GM13977 (cell line): ENCODE measurements at regions not wholly inside any gene's neighbourhood (a gene's known extent, or its start where the extent isn't known, plus 50 kb on each side); places are given as distances from the start of the nearest gene placed in this dataset.

Experiments used
- DNase-seq: peaks from one replicate; pipeline ENCODE4 v3.0.0; 2012; ENCODE audit warnings: low spot score
- CTCF ChIP-seq: IDR thresholded peaks from 2 replicates; pipeline ENCODE4 v1.5.1; 2012; ENCODE audit warnings: mild to moderate bottlenecking, control low read depth; ENCODE audit not compliant: insufficient read depth; ENCODE audit errors: extremely low read depth, missing control alignments
- in situ Hi-C: fragments of 300-500 bp; cut with MboI; formaldehyde crosslinking; loops from one replicate; pipeline ENCODE4 v1.12.0; 2022; ENCODE audit warnings: low sequenced_read_pairs, low pct_unique_long_range_greater_than_20kb, mixed read lengths, inconsistent platforms; ENCODE audit not compliant: unreplicated experiment

- in situ Hi-C loops = no loop called here
- DNase-seq = no peak
Observed at GRCh38 chr3:14335774-14336748, 66.3 kb upstream of the SLC6A6 start.

GRCh38 chr3:14336749-14337598 lies 65.4 kb upstream of the SLC6A6 start:
- TF ChIP-seq CTCF = no peak
- in situ Hi-C loops = no loop called here
- no peak for DNase-seq

More at GRCh38 chr3:14335774-14336748, 66.3 kb upstream of the SLC6A6 start:
- TF ChIP-seq CTCF = no peak

DNA sequence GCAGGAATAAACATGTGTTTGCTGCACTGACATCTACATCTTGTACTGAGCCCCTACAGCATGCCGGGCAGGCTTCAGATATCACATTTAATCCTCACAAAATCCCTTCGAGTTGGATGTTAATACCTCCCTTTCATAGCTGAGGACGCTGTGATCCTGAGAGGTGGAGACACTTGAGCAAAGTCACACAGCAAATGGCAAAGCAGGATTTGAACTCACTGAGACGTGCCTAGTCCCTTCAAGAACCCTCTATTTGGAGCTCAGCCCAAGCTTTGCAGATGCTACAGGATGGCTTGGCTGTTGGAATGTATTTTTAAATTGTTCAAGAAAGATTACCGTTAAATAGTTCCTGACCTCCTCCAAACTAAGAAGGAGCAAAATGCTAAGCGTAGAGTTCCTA lies 64.6 kb upstream of the SLC6A6 start:
- DNase-seq = no peak

GRCh38 chr3:14338242-14338641 lies 64.2 kb upstream of the SLC6A6 start:
- TF ChIP-seq CTCF = no peak
- no peak for DNase-seq
- in situ Hi-C loops = no loop called here

More for the DNA sequence above, 64.6 kb upstream of the SLC6A6 start:
- in situ Hi-C loops = no loop called here
- TF ChIP-seq CTCF = no peak

GRCh38 chr3:14338898-14339458 lies 63.4 kb upstream of the SLC6A6 start:
- DNase-seq = no peak
- in situ Hi-C loops = no loop called here
- TF ChIP-seq CTCF = no peak
